Ovary (tissue), 7 donors: ENCODE measurements at regions not wholly inside any gene's neighbourhood (a gene's known extent, or its start where the extent isn't known, plus 50 kb on each side); places are given as distances from the start of the nearest gene placed in this dataset.

ENCODE experiments used
- DNase-seq, 5 donors: peaks; one replicate each; pipeline ENCODE4 v3.0.0-alpha.2; 2019 to 2020
- H3K27ac ChIP-seq, 2 donors: fragments of 200-600 bp; one replicate each; pipeline versions ENCODE4 v1.5.1 to v1.8.0; 2019 to 2022
- H3K27me3 ChIP-seq: fragments of 200-600 bp; one replicate; pipeline ENCODE4 v1.8.0; 2022
- H3K36me3 ChIP-seq: fragments of 200-600 bp; sonication (generic); one replicate; pipeline ENCODE4 v1.5.1; 2019
- H3K4me1 ChIP-seq: one replicate; pipeline ENCODE4 v1.8.1; 2013; ENCODE audit warnings: mild to moderate bottlenecking, moderate library complexity; ENCODE audit not compliant: insufficient read depth
- H3K4me3 ChIP-seq: fragments of 200-600 bp; sonication (generic); one replicate; pipeline ENCODE4 v1.5.1; 2017
- H3K9me3 ChIP-seq, 2 donors: fragments of 200-600 bp in 1 of 2; sonication (generic) in 1 of 2; one replicate each; pipeline versions ENCODE4 v1.5.1 to v1.8.1; 2013 to 2019; ENCODE audit warnings: mild to moderate bottlenecking in 1 of 2, moderate library complexity in 1 of 2
- CTCF ChIP-seq, 3 donors: fragments of 450-650 bp in 2 of 3; fragments of 200-600 bp in 1 of 3; IDR thresholded peaks; one replicate each; pipeline versions ENCODE4 v1.5.1 to v1.8.0; 2016 to 2022; ENCODE audit warnings: antibody characterized with exemption in 3 of 3, mild to moderate bottlenecking in 1 of 3
- EP300 ChIP-seq: sonication (generic); formaldehyde crosslinking; IDR thresholded peaks from one replicate; pipeline ENCODE4 v1.6.1; 2017; ENCODE audit warnings: antibody characterized with exemption
- POLR2A ChIP-seq: fragments of 450-650 bp; IDR thresholded peaks from one replicate; pipeline ENCODE4 v1.6.1; 2017; ENCODE audit warnings: antibody characterized with exemption, mild to moderate bottlenecking, moderate library complexity
- WGBS, 3 donors: extraction: QIAGEN DNeasy Blood & Tissue Kit in 1 of 3; methylation state at CpG; one replicate each; pipeline versions ENCODE4 v1.1.5 to v1.1.7; 2013 to 2017; 5-methylcytosine and 5-hydroxymethylcytosine counted together
- intact Hi-C, 4 donors: fragments of 100-400 bp; cut with DNase I; formaldehyde crosslinking; loops; one replicate each; pipeline versions ENCODE4 v1.11.0 to v1.15.1; 2022 to 2023
- donor health status: DM: no; HTN: no; CAD: no; lungs with moderate emphysema.
- donor health status: DM: no; HTN: no; CAD: no.
- donor health status: Bipolar disorder and iron deficiency.
- donor health status: DM: no; HTN: no; CAD: no.
- donor health status: DM: yes; HTN: yes; CAD: no.

GRCh38 chr3:66107855-66108254 is 69.1 kb upstream of the MAGI1 start:
- WGBS, 3 donors = 64 to 65% (median 65%) methylated on average over 4 of the region's 4 CpGs
- intact Hi-C loops = no loop called here

GRCh38 chr3:66106788-66107187 is 68.1 kb upstream of the MAGI1 start:
- no peaks in the 10 kb centered on the region for H3K36me3 ChIP-seq
- 61 to 84% (median 77%) methylated on average over 2 of the region's 2 CpGs for WGBS, 3 donors
- H3K27ac ChIP-seq = no peak overlapping the region
- no peaks in the 10 kb centered on the region for H3K4me1 ChIP-seq
- no peaks in the 10 kb centered on the region for H3K27me3 ChIP-seq
- DNase-seq = no peak
- no peak overlapping the region for H3K4me3 ChIP-seq
- no peak for TF ChIP-seq CTCF (IDR thresholded peaks at IDR 0.05)
- TF ChIP-seq POLR2A = no peak
- TF ChIP-seq EP300 = no peak
- H3K9me3 ChIP-seq = no peaks in the 10 kb centered on the region
- intact Hi-C loops = no loop called here

More at GRCh38 chr3:66107855-66108254, 69.1 kb upstream of the MAGI1 start:
- H3K4me3 ChIP-seq = no peak overlapping the region
- H3K4me1 ChIP-seq = no peaks in the 10 kb centered on the region
- H3K27me3 ChIP-seq = no peaks in the 10 kb centered on the region
- no peaks in the 10 kb centered on the region for H3K36me3 ChIP-seq
- TF ChIP-seq POLR2A (no peak), EP300 (no peak), CTCF (IDR thresholded peaks at IDR 0.05) (no peak)
- no peaks in the 10 kb centered on the region for H3K9me3 ChIP-seq
- DNase-seq = no peak
- no peak overlapping the region for H3K27ac ChIP-seq

GRCh38 chr3:66104535-66104934 is 65.8 kb upstream of the MAGI1 start:
- Histone ChIP-seq H3K9me3 (no peaks in the 10 kb centered on the region), H3K36me3 (no peaks in the 10 kb centered on the region), H3K4me1 (no peaks in the 10 kb centered on the region), H3K27me3 (no peaks in the 10 kb centered on the region), H3K4me3 (no peak overlapping the region), H3K27ac (no peak overlapping the region)
- intact Hi-C loops = no loop called here
- DNase-seq = no peak
- TF ChIP-seq EP300 = no peak
- TF ChIP-seq POLR2A = no peak
- no peak for TF ChIP-seq CTCF (IDR thresholded peaks at IDR 0.05)

GRCh38 chr3:66103729-66104128 is 65.0 kb upstream of the MAGI1 start:
- no peak for TF ChIP-seq POLR2A
- no peak for TF ChIP-seq CTCF (IDR thresholded peaks at IDR 0.05)
- TF ChIP-seq EP300 = no peak
- intact Hi-C loops = no loop called here
- no peak for DNase-seq
- Histone ChIP-seq H3K9me3 (no peaks in the 10 kb centered on the region), H3K36me3 (no peaks in the 10 kb centered on the region), H3K4me3 (no peak overlapping the region), H3K27ac (no peak overlapping the region), H3K4me1 (no peaks in the 10 kb centered on the region), H3K27me3 (no peaks in the 10 kb centered on the region)
- WGBS, 3 donors = 90 to 94% (median 93%) methylated on average over 3 of the region's 3 CpGs

- TF ChIP-seq EP300 = no peak
- TF ChIP-seq CTCF (IDR thresholded peaks at IDR 0.05) = no peak
- no peak for TF ChIP-seq POLR2A
- 67 to 78% (median 75%) methylated on average over 3 of the region's 3 CpGs for WGBS, 3 donors
- Histone ChIP-seq H3K4me1 (no peaks in the 10 kb centered on the region), H3K9me3 (no peaks in the 10 kb centered on the region), H3K36me3 (no peaks in the 10 kb centered on the region), H3K4me3 (no peak overlapping the region), H3K27me3 (no peaks in the 10 kb centered on the region), H3K27ac (no peak overlapping the region)
- intact Hi-C loops = no loop called here
- no peak for DNase-seq
Observed at GRCh38 chr3:66101901-66102300, 63.2 kb upstream of the MAGI1 start.
